Ishikawa (cell line): ENCODE measurements at regions not wholly inside any gene's neighbourhood (a gene's known extent, or its start where the extent isn't known, plus 50 kb on each side); places are given as distances from the start of the nearest gene placed in this dataset.

Experiments
- CEBPB ChIP-seq: IDR thresholded peaks from 2 replicates; pipeline ENCODE4 v1.6.1; 2012
- CREB1 ChIP-seq: IDR thresholded peaks from 2 replicates; pipeline ENCODE4 v1.6.1; 2012; ENCODE audit warnings: low read depth
- EGR1 ChIP-seq: IDR thresholded peaks from 2 replicates; pipeline ENCODE4 v1.6.1; 2012
- EP300 ChIP-seq: IDR thresholded peaks from 2 replicates; pipeline ENCODE4 v1.6.1; 2012; ENCODE audit warnings: borderline replicate concordance
- FOXM1 ChIP-seq: IDR thresholded peaks from 2 replicates; pipeline ENCODE4 v1.6.1; 2012; ENCODE audit warnings: low read depth, borderline replicate concordance
- MAX ChIP-seq: IDR thresholded peaks from 2 replicates; pipeline ENCODE4 v1.6.1; 2012
- RAD21 ChIP-seq: IDR thresholded peaks from 2 replicates; pipeline ENCODE4 v1.6.1; 2012; ENCODE audit warnings: low read depth
- REST ChIP-seq: IDR thresholded peaks from 2 replicates; pipeline ENCODE4 v1.6.1; 2012; ENCODE audit warnings: low read depth, mild to moderate bottlenecking
- TAF1 ChIP-seq: IDR thresholded peaks from 2 replicates; pipeline ENCODE4 v1.6.1; 2012; ENCODE audit warnings: low read depth, mild to moderate bottlenecking
- TEAD4 ChIP-seq: IDR thresholded peaks from 2 replicates; pipeline ENCODE4 v1.6.1; 2012
- YY1 ChIP-seq: IDR thresholded peaks from 2 replicates; pipeline ENCODE4 v1.6.1; 2012; ENCODE audit warnings: low read depth

DNA sequence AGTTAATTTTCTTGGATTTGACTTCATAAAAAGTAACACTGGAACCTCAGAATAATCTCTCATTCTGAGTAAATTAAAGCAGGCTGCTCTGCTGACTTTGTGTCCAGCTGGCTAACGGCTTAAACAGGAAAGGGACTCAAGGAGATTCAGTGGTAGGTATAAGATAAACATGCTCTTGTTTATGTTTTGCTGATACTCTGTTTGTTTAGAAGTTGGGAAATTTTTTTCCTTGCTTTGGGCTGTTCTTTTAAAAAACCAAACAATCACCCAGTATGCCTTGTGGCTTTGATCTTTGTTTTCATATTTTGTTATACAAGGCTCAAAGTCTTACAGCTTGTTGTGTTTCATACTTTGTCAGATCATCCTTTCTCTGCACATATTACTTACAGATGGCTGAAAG lies 237.6 kb upstream of the RIOK2 start:
- no peak for TF ChIP-seq CEBPB
- TF ChIP-seq RAD21: no peak
- no peak for TF ChIP-seq MAX
- TF ChIP-seq TAF1: no peak
- TF ChIP-seq FOXM1: no peak
- no peak for TF ChIP-seq EP300
- no peak for TF ChIP-seq TEAD4
- no peak for TF ChIP-seq REST
- no peak for TF ChIP-seq EGR1
- no peak for TF ChIP-seq CREB1
- no peak for TF ChIP-seq YY1
